Fibroblast of skin of right quadriceps (primary cell): ENCODE measurements at regions not wholly inside any gene's neighbourhood (a gene's known extent, or its start where the extent isn't known, plus 50 kb on each side); places are given as distances from the start of the nearest gene placed in this dataset.

Experiments
- DNase-seq: peaks from one replicate; pipeline ENCODE4 v3.0.0-alpha.2; 2013

DNA sequence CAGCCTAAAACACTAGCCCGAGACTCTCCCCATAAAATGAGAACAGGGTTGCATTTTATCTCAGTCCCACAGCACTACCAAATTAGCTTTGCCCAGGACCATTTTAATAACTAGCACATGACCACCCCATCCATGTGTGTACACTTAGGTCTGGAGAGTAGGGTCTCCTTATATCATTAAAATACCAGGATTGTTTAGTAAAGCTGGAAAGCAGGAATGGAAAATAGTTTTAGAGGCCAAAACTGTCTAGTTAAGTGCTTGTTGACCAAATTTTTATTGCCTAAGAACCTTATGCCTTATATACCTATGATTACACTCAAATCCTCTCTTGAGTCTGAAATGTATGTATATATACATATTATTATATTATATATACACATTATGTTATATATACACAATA lies 608.4 kb downstream of the HDGFL1 start:
- DNase-seq = no peak

GRCh38 chr6:23179994-23180393 lies 610.6 kb downstream of the HDGFL1 start:
- DNase-seq = no peak

- DNase-seq = peak; percentile 86
These were observed 611.3 kb downstream of the HDGFL1 start for GRCh38 chr6:23180504-23181293.

DNA sequence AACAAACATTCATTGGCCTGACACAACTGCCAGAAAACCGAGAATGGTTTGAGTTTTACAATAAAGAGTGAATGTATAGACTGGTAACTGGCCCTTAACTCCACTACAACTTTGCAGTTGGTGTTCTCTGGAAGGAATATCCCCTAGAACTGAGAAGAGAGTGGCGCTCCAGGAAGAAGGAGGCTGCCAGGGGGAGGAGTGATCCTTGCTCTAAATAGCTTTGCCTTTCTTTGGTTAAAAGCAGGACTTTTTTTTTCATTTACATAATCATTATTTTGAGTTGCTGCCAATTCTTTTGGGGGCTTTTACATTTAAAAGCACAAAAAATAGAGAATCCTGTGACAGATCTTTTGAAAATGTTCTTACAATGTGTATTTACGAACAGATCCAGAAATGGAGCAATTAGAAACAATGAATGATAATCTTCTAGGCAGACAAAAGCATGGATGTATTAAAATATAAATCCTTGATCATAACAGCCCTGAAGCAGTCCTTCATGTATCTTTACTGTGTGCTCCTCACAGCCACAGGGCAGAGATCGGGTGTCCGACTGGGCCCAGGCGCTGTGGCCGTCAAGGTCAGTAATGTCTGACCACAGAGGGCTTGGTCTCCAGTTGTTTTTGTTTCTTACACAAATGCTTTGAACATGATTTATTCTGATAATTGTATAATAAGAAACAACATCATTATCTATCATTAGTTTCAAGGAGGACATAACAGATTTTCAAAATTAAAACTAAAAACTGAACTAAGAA lies 612.2 kb downstream of the HDGFL1 start:
- DNase-seq = no peak

GRCh38 chr6:23183846-23184245 lies 614.5 kb downstream of the HDGFL1 start:
- no peak for DNase-seq

GRCh38 chr6:23184351-23184750 lies 615.0 kb downstream of the HDGFL1 start:
- DNase-seq = no peak

- DNase-seq = no peak
These were observed 626.1 kb downstream of the HDGFL1 start for GRCh38 chr6:23195487-23195886.

GRCh38 chr6:23199541-23199940 lies 630.2 kb downstream of the HDGFL1 start:
- no peak for DNase-seq

GRCh38 chr6:23200946-23201345 lies 631.6 kb downstream of the HDGFL1 start:
- no peak for DNase-seq

GRCh38 chr6:23202207-23202606 lies 632.8 kb downstream of the HDGFL1 start:
- DNase-seq = no peak

DNA sequence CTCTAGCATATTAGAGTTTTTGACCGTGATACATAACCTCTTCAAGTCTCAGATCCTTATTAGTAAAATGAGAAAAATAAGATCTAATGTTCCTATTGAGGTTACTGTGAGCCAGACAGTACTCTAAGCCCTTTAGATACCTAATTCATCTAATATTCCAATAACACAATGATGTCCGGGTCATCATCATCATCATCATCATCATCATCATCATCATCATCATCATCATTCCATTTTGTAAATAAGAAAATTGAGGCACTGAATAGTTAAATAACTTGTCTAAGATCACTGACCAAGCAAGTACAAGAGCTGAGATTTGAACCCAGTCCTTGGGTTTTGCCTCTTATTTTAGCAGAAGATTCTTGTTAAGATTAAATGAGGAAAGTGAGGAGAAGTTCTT lies 643.0 kb downstream of the HDGFL1 start:
- DNase-seq = no peak

DNA sequence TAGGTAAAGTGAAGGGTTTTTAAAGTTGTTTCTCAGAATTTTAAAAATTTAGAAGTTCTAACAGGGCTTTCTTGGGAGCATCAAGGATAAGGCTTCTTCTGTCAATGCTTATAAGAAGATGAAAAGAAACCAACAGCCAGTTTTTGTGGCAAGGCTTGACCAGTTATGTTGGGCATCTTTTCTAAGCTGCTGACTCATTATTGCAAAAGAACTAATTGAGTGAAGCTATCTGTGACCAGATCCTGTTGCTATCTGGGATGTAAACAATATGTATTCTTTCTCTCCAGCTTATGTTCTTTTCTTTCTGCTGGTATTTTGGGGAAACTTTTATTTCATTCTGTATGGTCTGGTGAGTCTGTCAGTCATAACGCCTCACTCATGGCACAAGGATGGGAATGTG lies 643.8 kb downstream of the HDGFL1 start:
- DNase-seq = peak; percentile 9

- no peak for DNase-seq
These were observed 644.3 kb downstream of the HDGFL1 start for GRCh38 chr6:23213651-23214050.

DNA sequence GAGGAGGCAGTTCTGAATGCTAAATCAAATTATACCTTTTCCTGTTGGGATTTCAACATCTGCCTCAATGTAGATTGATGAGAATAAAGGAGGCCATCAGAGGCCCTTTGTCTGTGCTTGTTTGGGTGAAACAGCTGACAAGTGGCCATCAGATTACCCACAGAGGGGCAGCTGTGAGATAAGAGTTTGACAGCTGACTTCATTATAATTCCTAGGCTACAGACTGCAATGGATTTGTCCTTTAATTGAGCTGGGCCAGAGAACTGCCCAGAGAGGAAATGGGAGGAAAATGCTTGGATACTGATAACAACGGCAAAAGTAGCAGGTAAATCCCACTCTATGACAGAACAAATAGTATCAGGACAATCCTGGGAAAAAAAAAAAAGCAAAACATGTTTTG lies 649.4 kb downstream of the HDGFL1 start:
- DNase-seq = no peak

GRCh38 chr6:23222724-23223123 lies 653.4 kb downstream of the HDGFL1 start:
- no peak for DNase-seq

- no peak for DNase-seq
These were observed 655.2 kb downstream of the HDGFL1 start for GRCh38 chr6:23224540-23224939.

DNA sequence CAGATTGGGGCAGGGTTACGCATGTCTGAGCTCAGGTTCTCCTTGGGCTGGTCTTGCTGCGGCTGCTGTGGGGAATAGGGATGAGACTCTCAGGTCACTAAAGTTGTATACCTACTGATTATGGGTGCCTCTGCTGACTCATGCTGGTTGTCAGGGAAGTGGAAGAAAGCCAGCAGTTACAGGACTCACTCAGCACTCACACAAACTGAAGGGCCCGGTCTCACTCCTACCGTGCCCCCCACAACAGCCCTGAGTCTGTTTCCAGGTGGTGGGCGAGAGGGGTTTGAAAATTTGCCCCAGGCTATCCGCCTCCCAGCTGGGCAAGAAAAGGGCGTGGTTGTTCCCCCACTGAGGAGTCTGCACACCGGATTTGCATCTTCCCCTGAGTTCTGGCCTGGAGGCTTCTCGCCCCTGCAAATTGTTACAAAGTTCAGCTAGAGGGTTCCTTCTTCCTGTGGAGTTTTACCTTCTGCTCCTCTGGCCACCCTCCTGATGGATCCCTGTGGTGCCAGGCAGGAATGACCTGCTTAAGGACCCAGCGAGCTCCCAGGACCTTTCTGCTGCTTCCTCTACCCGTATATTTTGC lies 659.2 kb downstream of the HDGFL1 start:
- no peak for DNase-seq

DNA sequence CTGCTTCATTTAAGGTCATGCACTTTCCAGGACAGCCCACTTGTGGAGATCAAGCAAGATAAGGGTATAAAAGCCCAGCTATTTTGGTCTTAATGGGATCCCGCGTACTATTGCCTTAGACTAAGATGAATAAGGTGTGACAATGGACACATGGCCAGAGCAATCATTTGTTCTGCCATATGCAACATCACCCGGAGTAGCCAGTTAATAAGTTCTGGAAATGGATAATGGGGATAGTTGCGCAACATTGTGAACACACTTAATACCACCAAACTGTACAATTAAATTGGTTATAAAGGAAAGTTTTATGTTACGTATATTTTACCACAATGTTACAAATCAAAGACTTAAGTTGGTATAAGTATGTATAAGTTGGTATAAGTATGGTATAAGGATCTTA lies 674.5 kb downstream of the HDGFL1 start:
- DNase-seq = no peak

DNA sequence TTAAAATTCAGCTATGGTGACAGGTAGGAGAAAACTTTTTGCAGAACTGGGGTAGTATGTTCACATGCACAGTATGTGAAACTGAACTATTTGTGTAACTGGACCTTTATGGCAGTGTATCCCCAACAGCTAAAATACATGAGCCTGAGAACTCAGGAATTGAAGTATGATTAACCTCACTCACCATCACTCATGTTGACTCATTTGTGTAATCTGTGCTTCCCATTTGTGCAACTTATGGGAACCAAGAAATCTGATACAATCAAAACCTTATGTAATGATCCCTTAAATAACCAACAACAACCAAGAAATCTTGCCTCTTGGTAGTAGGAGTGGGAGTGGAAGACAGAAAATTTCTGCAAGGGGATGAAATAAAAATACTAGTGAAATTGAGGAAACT lies 674.9 kb downstream of the HDGFL1 start:
- peak; percentile 72 for DNase-seq

DNA sequence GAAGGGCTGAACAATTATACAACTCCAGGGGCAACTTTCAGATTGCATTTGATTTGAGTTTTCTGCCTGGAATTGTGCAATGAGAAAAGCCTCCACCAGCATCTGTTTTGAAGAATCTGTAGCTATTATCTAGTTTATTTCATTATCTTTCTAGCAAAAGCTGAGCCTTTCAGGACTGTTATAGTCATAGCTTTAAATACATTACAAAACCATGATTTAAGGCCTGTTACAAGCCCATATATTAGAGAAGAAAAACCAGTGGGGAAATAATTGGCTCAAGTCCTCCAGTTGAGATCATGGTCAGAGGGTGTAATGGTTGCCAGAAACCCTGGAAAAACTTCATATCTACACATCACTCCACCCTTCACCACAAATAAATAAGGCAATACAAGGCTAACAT lies 676.2 kb downstream of the HDGFL1 start:
- DNase-seq = peak; percentile 66

GRCh38 chr6:23246896-23247295 lies 677.5 kb downstream of the HDGFL1 start:
- DNase-seq = peak; percentile 10

- DNase-seq = no peak
These were observed 681.2 kb downstream of the HDGFL1 start for GRCh38 chr6:23250556-23250955.

- DNase-seq = no peak
These were observed 693.5 kb downstream of the HDGFL1 start for GRCh38 chr6:23262864-23263263.

DNA sequence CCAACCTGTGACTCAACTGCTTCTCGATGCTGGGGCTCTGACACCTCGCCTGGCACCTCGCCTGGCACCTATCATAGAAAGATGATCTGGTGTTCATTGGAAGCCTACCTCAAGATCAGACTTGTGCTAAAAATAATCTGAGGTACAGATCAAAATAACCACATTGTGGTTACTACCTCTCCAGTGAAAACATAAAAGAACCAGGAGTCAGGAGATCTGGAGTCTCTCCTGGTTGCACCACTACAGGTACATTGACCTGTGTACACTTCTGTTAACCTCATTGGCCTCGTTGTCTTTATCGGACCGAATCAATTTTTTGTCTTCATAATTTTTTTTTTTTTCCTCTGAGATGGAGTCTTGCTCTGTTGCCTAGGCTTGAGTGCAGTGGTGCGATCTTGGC lies 695.9 kb downstream of the HDGFL1 start:
- DNase-seq = no peak
